Right lobe of liver (tissue), 4 donors: ENCODE measurements at regions not wholly inside any gene's neighbourhood (a gene's known extent, or its start where the extent isn't known, plus 50 kb on each side); places are given as distances from the start of the nearest gene placed in this dataset.

Experiments used
- CTCF ChIP-seq, 4 donors: fragments of 200-600 bp in 3 of 4; fragments of 450-650 bp in 1 of 4; IDR thresholded peaks; one replicate each; pipeline versions ENCODE4 v1.5.1 to v1.8.0; 2016 to 2022; ENCODE audit warnings: antibody characterized with exemption in 4 of 4, mild to moderate bottlenecking in 2 of 4
- POLR2A ChIP-seq: fragments of 450-650 bp; IDR thresholded peaks from one replicate; pipeline ENCODE4 v1.6.1; 2017; ENCODE audit warnings: antibody characterized with exemption, mild to moderate bottlenecking
- donor health status: DM: no; HTN: no; CAD: no.
- donor health status: DM: no; HTN: no; CAD: no.
- donor health status: DM: no; HTN: yes; CAD: no.

GRCh38 chrX:94454606-94455005 lies 780.6 kb downstream of the FAM133A start:
- TF ChIP-seq CTCF (IDR thresholded peaks at IDR 0.05) (no peak), POLR2A (no peak)
